Mesendoderm (in vitro differentiated cells): ENCODE measurements at regions not wholly inside any gene's neighbourhood (a gene's known extent, or its start where the extent isn't known, plus 50 kb on each side); places are given as distances from the start of the nearest gene placed in this dataset.

ENCODE experiments used
- DNase-seq: peaks from one replicate; pipeline ENCODE4 v3.0.0; 2013
- H2AK5ac ChIP-seq: 2 replicates; pipeline ENCODE4 v1.6.1; 2013; ENCODE audit warnings: low read length, inconsistent platforms
- H2BK120ac ChIP-seq: 2 replicates; pipeline ENCODE4 v1.6.1; 2013; ENCODE audit warnings: low read depth, mild to moderate bottlenecking, low read length, moderate library complexity, mixed read lengths
- H2BK15ac ChIP-seq: replicated peaks from 2 replicates; pipeline ENCODE4 v1.6.1; 2013; ENCODE audit warnings: low read depth, mild to moderate bottlenecking, moderate library complexity
- H2BK5ac ChIP-seq: 2 replicates; pipeline ENCODE4 v1.6.1; 2013; ENCODE audit warnings: low read length, inconsistent platforms
- H3K18ac ChIP-seq: 2 replicates; pipeline ENCODE4 v1.6.1; 2013; ENCODE audit warnings: mild to moderate bottlenecking, low read length, mixed read lengths
- H3K23ac ChIP-seq: one replicate; pipeline ENCODE4 v1.6.1; 2013; ENCODE audit warnings: low read length
- H3K27ac ChIP-seq: 2 replicates; pipeline ENCODE4 v1.5.1; 2013; ENCODE audit warnings: low read depth, mild to moderate bottlenecking, inconsistent platforms, low read length, moderate library complexity
- H3K27me3 ChIP-seq: 2 replicates; pipeline ENCODE4 v1.6.1; 2013; ENCODE audit warnings: low read length, control low read depth, mild to moderate bottlenecking, inconsistent platforms; ENCODE audit not compliant: insufficient read depth, poor library complexity
- H3K36me3 ChIP-seq: 2 replicates; pipeline ENCODE4 v1.6.1; 2013; ENCODE audit warnings: low read length, inconsistent platforms; ENCODE audit not compliant: control insufficient read depth, insufficient read depth
- H3K4ac ChIP-seq: one replicate; pipeline ENCODE4 v1.6.1; 2013; ENCODE audit warnings: low read depth, mild to moderate bottlenecking, low read length, moderate library complexity
- H3K4me1 ChIP-seq: 2 replicates; pipeline ENCODE4 v1.6.1; 2013; ENCODE audit warnings: low read depth, low read length, inconsistent platforms; ENCODE audit not compliant: control insufficient read depth
- H3K4me2 ChIP-seq: 2 replicates; pipeline ENCODE4 v1.6.1; 2013; ENCODE audit warnings: low read length
- H3K4me3 ChIP-seq: 2 replicates; pipeline ENCODE4 v1.5.1; 2013; ENCODE audit warnings: mild to moderate bottlenecking, low read length
- H3K56ac ChIP-seq: one replicate; pipeline ENCODE4 v1.6.1; 2013; ENCODE audit warnings: low read length
- H3K79me1 ChIP-seq: 2 replicates; pipeline ENCODE4 v1.6.1; 2013; ENCODE audit warnings: low read length, inconsistent platforms
- H3K79me2 ChIP-seq: 2 replicates; pipeline ENCODE4 v1.6.1; 2013; ENCODE audit warnings: mild to moderate bottlenecking, low read length; ENCODE audit not compliant: control insufficient read depth, insufficient read depth
- H3K9ac ChIP-seq: 2 replicates; pipeline ENCODE4 v1.6.1; 2013; ENCODE audit warnings: low read length, inconsistent platforms
- H4K5ac ChIP-seq: one replicate; pipeline ENCODE4 v1.6.1; 2013; ENCODE audit warnings: low read length
- H4K8ac ChIP-seq: one replicate; pipeline ENCODE4 v1.6.1; 2013; ENCODE audit warnings: low read depth, mild to moderate bottlenecking, control low read depth, low read length, moderate library complexity
- WGBS: extraction: QIAGEN DNeasy Blood & Tissue Kit; methylation state at CpG from one replicate; pipeline ENCODE4 v1.1.7; 2013; ENCODE audit warnings: low lambda C conversion rate, missing lambda C conversion rate; ENCODE audit not compliant: insufficient coverage; ENCODE audit errors: extremely low coverage; 5-methylcytosine and 5-hydroxymethylcytosine counted together

DNA sequence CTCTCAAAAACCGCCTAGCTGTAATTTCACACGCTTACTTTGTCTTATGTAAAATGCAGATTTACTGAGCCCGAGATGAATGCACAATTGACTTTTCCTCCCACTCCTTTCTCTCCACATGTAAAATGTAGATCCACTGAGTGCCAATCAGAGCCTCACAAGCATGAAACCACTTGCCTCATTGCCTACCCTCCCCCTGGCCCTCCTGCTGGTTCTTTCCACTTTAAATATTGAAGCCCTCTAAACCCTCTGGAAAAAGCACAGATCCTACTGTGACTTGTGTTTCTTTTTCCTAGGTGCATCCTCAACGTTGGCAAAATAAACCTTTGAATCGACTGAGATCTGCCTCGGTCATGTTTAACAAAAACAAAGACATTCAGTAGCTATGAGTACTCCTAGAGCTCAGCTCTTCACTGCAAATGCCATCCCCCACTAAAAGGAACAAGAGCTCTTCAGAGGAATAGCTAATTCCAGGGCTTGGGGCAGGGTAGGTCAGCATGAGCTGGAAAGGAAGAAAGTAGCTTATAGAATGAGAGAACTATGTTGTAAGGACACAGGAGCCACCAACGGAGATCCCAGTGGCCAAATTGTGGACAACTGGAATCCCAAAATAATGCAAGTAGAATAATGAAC is 365.5 kb upstream of the RUNX1 start:
- no peak overlapping the region for H4K8ac ChIP-seq
- no CpG with 5 or more reads among the region's 7 CpGs for WGBS
- H2BK15ac ChIP-seq = no peak overlapping the region
- H3K4ac ChIP-seq = no peak overlapping the region
- no peak overlapping the region for H3K4me3 ChIP-seq
- no peaks in the 10 kb centered on the region for H3K27me3 ChIP-seq
- no peak overlapping the region for H3K23ac ChIP-seq
- no peak overlapping the region for H4K5ac ChIP-seq
- peaks cover 3% of the 10 kb centered on the region for H3K4me1 ChIP-seq
- H2BK120ac ChIP-seq = no peak overlapping the region
- no peaks in the 10 kb centered on the region for H3K79me1 ChIP-seq
- no peak for DNase-seq
- no peak overlapping the region for H3K18ac ChIP-seq
- no peak overlapping the region for H2AK5ac ChIP-seq
- no peak overlapping the region for H3K27ac ChIP-seq
- no peaks in the 10 kb centered on the region for H3K36me3 ChIP-seq
- no peaks in the 10 kb centered on the region for H3K79me2 ChIP-seq
- no peak overlapping the region for H2BK5ac ChIP-seq
- no peak overlapping the region for H3K56ac ChIP-seq
- no peak overlapping the region for H3K9ac ChIP-seq
- no peak overlapping the region for H3K4me2 ChIP-seq

- no peak overlapping the region for H3K4me2 ChIP-seq
- no peak overlapping the region for H4K8ac ChIP-seq
- H3K56ac ChIP-seq = no peak overlapping the region
- H2BK15ac ChIP-seq = no peak overlapping the region
- no CpG with 5 or more reads among the region's 3 CpGs for WGBS
- H3K4ac ChIP-seq = no peak overlapping the region
- no peak overlapping the region for H3K18ac ChIP-seq
- no peak for DNase-seq
- H3K36me3 ChIP-seq = no peaks in the 10 kb centered on the region
- H3K79me1 ChIP-seq = no peaks in the 10 kb centered on the region
- H3K27ac ChIP-seq = no peak overlapping the region
- no peak overlapping the region for H4K5ac ChIP-seq
- no peaks in the 10 kb centered on the region for H3K79me2 ChIP-seq
- H3K23ac ChIP-seq = no peak overlapping the region
- H3K4me3 ChIP-seq = no peak overlapping the region
- no peak overlapping the region for H2BK120ac ChIP-seq
- H3K4me1 ChIP-seq = peaks cover 3% of the 10 kb centered on the region
- no peak overlapping the region for H2BK5ac ChIP-seq
- H3K27me3 ChIP-seq = no peaks in the 10 kb centered on the region
- H3K9ac ChIP-seq = no peak overlapping the region
- no peak overlapping the region for H2AK5ac ChIP-seq
These were observed 365.0 kb upstream of the RUNX1 start for GRCh38 chr21:35414056-35414455.

GRCh38 chr21:35412231-35412630 is 363.1 kb upstream of the RUNX1 start:
- H3K4me3 ChIP-seq = no peak overlapping the region
- no CpG with 5 or more reads among the region's 3 CpGs for WGBS
- H4K5ac ChIP-seq = no peak overlapping the region
- no peaks in the 10 kb centered on the region for H3K79me2 ChIP-seq
- no peak overlapping the region for H2BK5ac ChIP-seq
- DNase-seq = no peak
- H3K4me1 ChIP-seq = peaks cover 3% of the 10 kb centered on the region
- H3K56ac ChIP-seq = no peak overlapping the region
- no peaks in the 10 kb centered on the region for H3K79me1 ChIP-seq
- no peak overlapping the region for H2AK5ac ChIP-seq
- H2BK15ac ChIP-seq = no peak overlapping the region
- H4K8ac ChIP-seq = no peak overlapping the region
- no peaks in the 10 kb centered on the region for H3K27me3 ChIP-seq
- H3K23ac ChIP-seq = no peak overlapping the region
- H3K4me2 ChIP-seq = no peak overlapping the region
- no peaks in the 10 kb centered on the region for H3K36me3 ChIP-seq
- H2BK120ac ChIP-seq = no peak overlapping the region
- H3K27ac ChIP-seq = no peak overlapping the region
- no peak overlapping the region for H3K4ac ChIP-seq
- H3K9ac ChIP-seq = no peak overlapping the region
- no peak overlapping the region for H3K18ac ChIP-seq

- Histone ChIP-seq H2BK15ac (no peak overlapping the region), H4K8ac (no peak overlapping the region), H2BK5ac (no peak overlapping the region), H3K27me3 (no peaks in the 10 kb centered on the region), H3K79me2 (no peaks in the 10 kb centered on the region), H4K5ac (no peak overlapping the region), H3K79me1 (no peaks in the 10 kb centered on the region), H3K27ac (no peak overlapping the region), H3K4me2 (no peak overlapping the region), H3K56ac (no peak overlapping the region), H3K4ac (no peak overlapping the region), H3K4me3 (no peak overlapping the region), H3K18ac (no peak overlapping the region), H3K36me3 (no peaks in the 10 kb centered on the region), H2AK5ac (no peak overlapping the region), H3K4me1 (peaks cover 3% of the 10 kb centered on the region), H2BK120ac (no peak overlapping the region), H3K23ac (no peak overlapping the region), H3K9ac (no peak overlapping the region)
- no CpG with 5 or more reads among the region's 11 CpGs for WGBS
- no peak for DNase-seq
These were observed 362.3 kb upstream of the RUNX1 start for GRCh38 chr21:35411434-35411833.

- Histone ChIP-seq H3K27me3 (no peaks in the 10 kb centered on the region), H3K18ac (no peak overlapping the region), H4K5ac (no peak overlapping the region), H3K9ac (no peak overlapping the region), H4K8ac (no peak overlapping the region), H3K4me3 (no peak overlapping the region), H3K36me3 (no peaks in the 10 kb centered on the region), H2BK120ac (no peak overlapping the region), H3K23ac (no peak overlapping the region), H3K56ac (no peak overlapping the region), H3K79me1 (no peaks in the 10 kb centered on the region), H3K4me2 (no peak overlapping the region), H3K4me1 (peaks cover 3% of the 10 kb centered on the region), H3K27ac (no peak overlapping the region), H3K4ac (no peak overlapping the region), H2BK15ac (no peak overlapping the region), H3K79me2 (no peaks in the 10 kb centered on the region), H2AK5ac (no peak overlapping the region), H2BK5ac (no peak overlapping the region)
- DNase-seq = no peak
- WGBS = no CpG with 5 or more reads among the region's 1 CpG
These were observed 361.6 kb upstream of the RUNX1 start for GRCh38 chr21:35410656-35411055.

- Histone ChIP-seq H4K5ac (no peak overlapping the region), H3K27ac (no peak overlapping the region), H3K4me1 (peaks cover 3% of the 10 kb centered on the region), H3K18ac (no peak overlapping the region), H3K23ac (no peak overlapping the region), H3K56ac (no peak overlapping the region), H2BK5ac (no peak overlapping the region), H3K4me2 (no peak overlapping the region), H3K9ac (no peak overlapping the region), H2BK15ac (no peak overlapping the region), H3K36me3 (no peaks in the 10 kb centered on the region), H3K4ac (no peak overlapping the region), H2BK120ac (no peak overlapping the region), H3K79me1 (no peaks in the 10 kb centered on the region), H3K4me3 (no peak overlapping the region), H3K79me2 (no peaks in the 10 kb centered on the region), H2AK5ac (no peak overlapping the region), H4K8ac (no peak overlapping the region), H3K27me3 (no peaks in the 10 kb centered on the region)
- no peak for DNase-seq
- no CpG with 5 or more reads among the region's 1 CpG for WGBS
These were observed 361.0 kb upstream of the RUNX1 start for GRCh38 chr21:35410123-35410522.
